Stimulated activated CD8-positive, alpha-beta memory T cell treated with anti-CD3 and anti-CD28 coated beads, Interleukin-7, amount 100 ng/mL, for 1 hour (primary cell): ENCODE measurements at regions not wholly inside any gene's neighbourhood (a gene's known extent, or its start where the extent isn't known, plus 50 kb on each side); places are given as distances from the start of the nearest gene placed in this dataset.
"Not testable (repeated sequence)": the region's sequence is repeated elsewhere in the genome, so short reads cannot be mapped to it uniquely, and the experiment has no call there.

Source experiments
- DNase-seq, 2 donors: peaks; one replicate each; pipeline ENCODE4 v3.0.0-alpha.2; 2020; ENCODE audit warnings: low read depth in 2 of 2

- not testable (repeated sequence) for DNase-seq
Measured at GRCh38 chr2:192384191-192384590, 189.5 kb upstream of the TMEFF2 start.

GRCh38 chr2:192381082-192381481, 186.3 kb upstream of the TMEFF2 start:
- DNase-seq = no peak

GRCh38 chr2:192379736-192380135, 185.0 kb upstream of the TMEFF2 start:
- DNase-seq = no peak

- DNase-seq = no peak
Measured at GRCh38 chr2:192377173-192377572, 182.4 kb upstream of the TMEFF2 start.

GRCh38 chr2:192373754-192374153, 179.0 kb upstream of the TMEFF2 start:
- DNase-seq = no peak

GRCh38 chr2:192373221-192373620, 178.5 kb upstream of the TMEFF2 start:
- DNase-seq = no peak

GRCh38 chr2:192369969-192370368, 175.2 kb upstream of the TMEFF2 start:
- DNase-seq = no peak

GRCh38 chr2:192357217-192357616, 162.5 kb upstream of the TMEFF2 start:
- DNase-seq = no peak

- DNase-seq = no peak
Measured at GRCh38 chr2:192354512-192355244, 159.9 kb upstream of the TMEFF2 start.

- no peak for DNase-seq
Measured at GRCh38 chr2:192347542-192347941, 152.8 kb upstream of the TMEFF2 start.

GRCh38 chr2:192345287-192345686, 150.6 kb upstream of the TMEFF2 start:
- no peak for DNase-seq

GRCh38 chr2:192333642-192334041, 138.9 kb upstream of the TMEFF2 start:
- no peak for DNase-seq

GRCh38 chr2:192328297-192328696, 133.6 kb upstream of the TMEFF2 start:
- DNase-seq = no peak

GRCh38 chr2:192327576-192327975, 132.8 kb upstream of the TMEFF2 start:
- DNase-seq = no peak

GRCh38 chr2:192315543-192315942, 120.8 kb upstream of the TMEFF2 start:
- no peak for DNase-seq

GRCh38 chr2:192314800-192315481, 120.2 kb upstream of the TMEFF2 start:
- no peak for DNase-seq

GRCh38 chr2:192313773-192314172, 119.0 kb upstream of the TMEFF2 start:
- no peak for DNase-seq

GRCh38 chr2:192311701-192312460, 117.1 kb upstream of the TMEFF2 start:
- no peak for DNase-seq

- DNase-seq = no peak
Measured at GRCh38 chr2:192307530-192307929, 112.8 kb upstream of the TMEFF2 start.

- DNase-seq = no peak
Measured at GRCh38 chr2:192298664-192299063, 103.9 kb upstream of the TMEFF2 start.

GRCh38 chr2:192292478-192292877, 97.7 kb upstream of the TMEFF2 start:
- no peak for DNase-seq

GRCh38 chr2:192288295-192288694, 93.6 kb upstream of the TMEFF2 start:
- no peak for DNase-seq
